ENCODE measurements at regions not wholly inside any gene's neighbourhood (a gene's known extent, or its start where the extent isn't known, plus 50 kb on each side); places are given as distances from the start of the nearest gene placed in this dataset.

- ATAC-seq (peak; percentile 11), DNase-seq (ENCODE audit: low spot score in 2 of 2) (no peak)
- Mint-ChIP-seq H3K27ac (no peak overlapping the region), H3K36me3 (no peaks in the 10 kb centered on the region), H3K9me3 (no peaks in the 10 kb centered on the region), H3K4me3 (no peak overlapping the region), H3K4me1 (no peaks in the 10 kb centered on the region)
These were observed 104.2 kb upstream of the SPRED2 start for GRCh38 chr2:65536596-65536995.

- no peaks in the 10 kb centered on the region for H3K4me1 Mint-ChIP-seq
- H3K9me3 Mint-ChIP-seq, result no peaks in the 10 kb centered on the region
- no peak overlapping the region for H3K27ac Mint-ChIP-seq
- no peak overlapping the region for H3K4me3 Mint-ChIP-seq
- no peak for DNase-seq (ENCODE audit: low spot score in 2 of 2)
- no peaks in the 10 kb centered on the region for H3K36me3 Mint-ChIP-seq
- ATAC-seq, result no peak
These were observed 100.5 kb upstream of the SPRED2 start for GRCh38 chr2:65532937-65533336.

- ATAC-seq, result no peak
- no peak overlapping the region for H3K27ac Mint-ChIP-seq
- DNase-seq (ENCODE audit: low spot score in 2 of 2), result no peak
- H3K4me1 Mint-ChIP-seq, result no peaks in the 10 kb centered on the region
- H3K9me3 Mint-ChIP-seq, result no peaks in the 10 kb centered on the region
- H3K4me3 Mint-ChIP-seq, result no peak overlapping the region
- H3K36me3 Mint-ChIP-seq, result no peaks in the 10 kb centered on the region
These were observed 99.9 kb upstream of the SPRED2 start for GRCh38 chr2:65532326-65532725.

- DNase-seq (ENCODE audit: low spot score in 2 of 2) (no peak), ATAC-seq (no peak)
- H3K4me3 Mint-ChIP-seq, result no peak overlapping the region
These were observed 98.3 kb upstream of the SPRED2 start for GRCh38 chr2:65530547-65531320.

GRCh38 chr2:65529419-65529818 is 97.0 kb upstream of the SPRED2 start:
- Mint-ChIP-seq H3K9me3 (peaks cover 2% of the 10 kb centered on the region), H3K27ac (no peak overlapping the region), H3K36me3 (no peaks in the 10 kb centered on the region), H3K4me1 (no peaks in the 10 kb centered on the region), H3K4me3 (no peak overlapping the region)
- DNase-seq (ENCODE audit: low spot score in 2 of 2) (no peak), ATAC-seq (no peak)

More at GRCh38 chr2:65530547-65531320, 98.3 kb upstream of the SPRED2 start:
- Mint-ChIP-seq H3K36me3 (no peaks in the 10 kb centered on the region), H3K27ac (no peak overlapping the region), H3K9me3 (no peaks in the 10 kb centered on the region), H3K4me1 (no peaks in the 10 kb centered on the region)

GRCh38 chr2:65528241-65528574 is 95.8 kb upstream of the SPRED2 start:
- Mint-ChIP-seq H3K4me3 (no peak overlapping the region), H3K36me3 (no peaks in the 10 kb centered on the region), H3K27ac (no peak overlapping the region), H3K4me1 (no peaks in the 10 kb centered on the region), H3K9me3 (peaks cover 2% of the 10 kb centered on the region)
- DNase-seq (ENCODE audit: low spot score in 2 of 2), result no peak
- ATAC-seq, result no peak

- no peak overlapping the region for H3K27ac Mint-ChIP-seq
- peaks cover 2% of the 10 kb centered on the region for H3K9me3 Mint-ChIP-seq
- H3K36me3 Mint-ChIP-seq, result no peaks in the 10 kb centered on the region
- DNase-seq (ENCODE audit: low spot score in 2 of 2) (no peak), ATAC-seq (no peak)
- H3K4me1 Mint-ChIP-seq, result no peaks in the 10 kb centered on the region
- H3K4me3 Mint-ChIP-seq, result no peak overlapping the region
These were observed 95.2 kb upstream of the SPRED2 start for GRCh38 chr2:65527451-65528240.

GRCh38 chr2:65525616-65526231 is 93.3 kb upstream of the SPRED2 start:
- peaks cover 2% of the 10 kb centered on the region for H3K9me3 Mint-ChIP-seq
- no peak overlapping the region for H3K4me3 Mint-ChIP-seq
- no peak overlapping the region for H3K27ac Mint-ChIP-seq
- ATAC-seq (no peak), DNase-seq (ENCODE audit: low spot score in 2 of 2) (no peak)
- H3K36me3 Mint-ChIP-seq, result no peaks in the 10 kb centered on the region
- no peaks in the 10 kb centered on the region for H3K4me1 Mint-ChIP-seq

GRCh38 chr2:65522922-65523321 is 90.5 kb upstream of the SPRED2 start:
- Mint-ChIP-seq H3K27ac (no peak overlapping the region), H3K9me3 (peaks cover 2% of the 10 kb centered on the region), H3K4me1 (no peaks in the 10 kb centered on the region), H3K36me3 (no peaks in the 10 kb centered on the region), H3K4me3 (no peak overlapping the region)
- DNase-seq (ENCODE audit: low spot score in 2 of 2), result no peak
- ATAC-seq, result no peak

- Mint-ChIP-seq H3K4me1 (no peaks in the 10 kb centered on the region), H3K27ac (no peak overlapping the region), H3K36me3 (no peaks in the 10 kb centered on the region), H3K4me3 (no peak overlapping the region), H3K9me3 (no peaks in the 10 kb centered on the region)
- DNase-seq (ENCODE audit: low spot score in 2 of 2) (no peak), ATAC-seq (no peak)
These were observed 86.4 kb upstream of the SPRED2 start for GRCh38 chr2:65518751-65519150.

- no peaks in the 10 kb centered on the region for H3K36me3 Mint-ChIP-seq
- ATAC-seq, result no peak
These were observed 82.3 kb upstream of the SPRED2 start for GRCh38 chr2:65514555-65515195.

GRCh38 chr2:65512783-65513182 is 80.4 kb upstream of the SPRED2 start:
- Mint-ChIP-seq H3K27ac (no peak overlapping the region), H3K36me3 (no peaks in the 10 kb centered on the region), H3K4me3 (no peak overlapping the region), H3K9me3 (no peaks in the 10 kb centered on the region), H3K4me1 (no peaks in the 10 kb centered on the region)
- no peak for ATAC-seq
- no peak for DNase-seq (ENCODE audit: low spot score in 2 of 2)

More at GRCh38 chr2:65514555-65515195, 82.3 kb upstream of the SPRED2 start:
- H3K9me3 Mint-ChIP-seq, result no peaks in the 10 kb centered on the region
- no peak for DNase-seq (ENCODE audit: low spot score in 2 of 2)
- no peak overlapping the region for H3K27ac Mint-ChIP-seq
- H3K4me1 Mint-ChIP-seq, result no peaks in the 10 kb centered on the region
- H3K4me3 Mint-ChIP-seq, result no peak overlapping the region

- Mint-ChIP-seq H3K36me3 (no peaks in the 10 kb centered on the region), H3K4me3 (no peak overlapping the region), H3K27ac (no peak overlapping the region), H3K4me1 (no peaks in the 10 kb centered on the region), H3K9me3 (no peaks in the 10 kb centered on the region)
- no peak for DNase-seq (ENCODE audit: low spot score in 2 of 2)
- no peak for ATAC-seq
These were observed 78.9 kb upstream of the SPRED2 start for GRCh38 chr2:65511306-65511705.

GRCh38 chr2:65508225-65508624 is 75.8 kb upstream of the SPRED2 start:
- Mint-ChIP-seq H3K4me1 (no peaks in the 10 kb centered on the region), H3K36me3 (no peaks in the 10 kb centered on the region), H3K4me3 (no peak overlapping the region), H3K27ac (no peak overlapping the region), H3K9me3 (no peaks in the 10 kb centered on the region)
- ATAC-seq, result no peak
- no peak for DNase-seq (ENCODE audit: low spot score in 2 of 2)

Measured in stimulated activated effector memory CD8-positive, alpha-beta T cell treated with anti-CD3 and anti-CD28 coated beads, Interleukin-12 subunit alpha, Interleukin-12 subunit beta, amount 100 ng/mL, for 72 hours (primary cell).